Neural progenitor cell (in vitro differentiated cells): ENCODE measurements at regions not wholly inside any gene's neighbourhood (a gene's known extent, or its start where the extent isn't known, plus 50 kb on each side); places are given as distances from the start of the nearest gene placed in this dataset.

ENCODE experiments used
- CTCF ChIP-seq: fragments of 200-600 bp; sonication (generic); IDR thresholded peaks from 2 replicates; pipeline ENCODE4 v1.5.1; 2017; ENCODE audit warnings: antibody characterized with exemption, mild to moderate bottlenecking
- EZH2 ChIP-seq: fragments of 200-600 bp; sonication (generic); IDR thresholded peaks from 2 replicates; pipeline ENCODE4 v1.6.1; 2017; ENCODE audit warnings: antibody characterized with exemption, mild to moderate bottlenecking, moderate library complexity
- EZH2phosphoT487 ChIP-seq: fragments of 200-600 bp; sonication (generic); IDR thresholded peaks from 2 replicates; pipeline ENCODE4 v1.6.1; 2017; ENCODE audit warnings: antibody characterized with exemption

- TF ChIP-seq CTCF (no peak), EZH2 (no peak), EZH2phosphoT487 (no peak)
Measured at GRCh38 chr2:16570516-16570915, 95.1 kb downstream of the CYRIA start.
